NT2/D1 (cell line): ENCODE measurements at regions not wholly inside any gene's neighbourhood (a gene's known extent, or its start where the extent isn't known, plus 50 kb on each side); places are given as distances from the start of the nearest gene placed in this dataset.

Experiments
- SUZ12 ChIP-seq: IDR thresholded peaks from 2 replicates; pipeline ENCODE4 v1.6.1; 2011; ENCODE audit not compliant: insufficient read length, insufficient read depth; ENCODE audit errors: extremely low read depth
- YY1 ChIP-seq: IDR thresholded peaks from 2 replicates; pipeline ENCODE4 v1.6.1; 2011; ENCODE audit not compliant: insufficient read length, insufficient read depth
- ZNF274 ChIP-seq: IDR thresholded peaks from 2 replicates; pipeline ENCODE4 v1.6.1; 2011; ENCODE audit warnings: mild to moderate bottlenecking, low read depth, low read length

- TF ChIP-seq SUZ12 (no peak), ZNF274 (no peak), YY1 (no peak)
Measured at GRCh38 chr7:17408245-17408903, 109.9 kb downstream of the AHR start.
